ENCODE measurements at regions not wholly inside any gene's neighbourhood (a gene's known extent, or its start where the extent isn't known, plus 50 kb on each side); places are given as distances from the start of the nearest gene placed in this dataset.
A peak's percentile ranks its signal among the peaks of the same experiment; 100 is the strongest.
"Not testable (repeated sequence)": the region's sequence is repeated elsewhere in the genome, so short reads cannot be mapped to it uniquely, and the experiment has no call there.

- peak overlapping the region; percentile 76 for H3K27ac ChIP-seq
- H3K27me3 ChIP-seq (ENCODE audit: insufficient read depth, low read depth, severe bottlenecking), result no peaks in the 10 kb centered on the region
- no peaks in the 10 kb centered on the region for H3K36me3 ChIP-seq
- H3K9me3 ChIP-seq (ENCODE audit: severe bottlenecking), result no peaks in the 10 kb centered on the region
- peak; percentile 61 for DNase-seq
- H3K4me3 ChIP-seq (ENCODE audit: low read depth, low read length), result no peak overlapping the region
- TF ChIP-seq, protein P1, sequence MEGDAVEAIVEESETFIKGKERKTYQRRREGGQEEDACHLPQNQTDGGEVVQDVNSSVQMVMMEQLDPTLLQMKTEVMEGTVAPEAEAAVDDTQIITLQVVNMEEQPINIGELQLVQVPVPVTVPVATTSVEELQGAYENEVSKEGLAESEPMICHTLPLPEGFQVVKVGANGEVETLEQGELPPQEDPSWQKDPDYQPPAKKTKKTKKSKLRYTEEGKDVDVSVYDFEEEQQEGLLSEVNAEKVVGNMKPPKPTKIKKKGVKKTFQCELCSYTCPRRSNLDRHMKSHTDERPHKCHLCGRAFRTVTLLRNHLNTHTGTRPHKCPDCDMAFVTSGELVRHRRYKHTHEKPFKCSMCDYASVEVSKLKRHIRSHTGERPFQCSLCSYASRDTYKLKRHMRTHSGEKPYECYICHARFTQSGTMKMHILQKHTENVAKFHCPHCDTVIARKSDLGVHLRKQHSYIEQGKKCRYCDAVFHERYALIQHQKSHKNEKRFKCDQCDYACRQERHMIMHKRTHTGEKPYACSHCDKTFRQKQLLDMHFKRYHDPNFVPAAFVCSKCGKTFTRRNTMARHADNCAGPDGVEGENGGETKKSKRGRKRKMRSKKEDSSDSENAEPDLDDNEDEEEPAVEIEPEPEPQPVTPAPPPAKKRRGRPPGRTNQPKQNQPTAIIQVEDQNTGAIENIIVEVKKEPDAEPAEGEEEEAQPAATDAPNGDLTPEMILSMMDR (IDR thresholded peaks at IDR 0.05; ENCODE audit: low read depth, low read length), result no peak
Measured at GRCh38 chr12:105477873-105478272, 147.4 kb downstream of the C12orf75 start.

- not testable (repeated sequence) for DNase-seq; H3K27me3 ChIP-seq (ENCODE audit: insufficient read depth, low read depth, severe bottlenecking); H3K36me3 ChIP-seq; H3K4me3 ChIP-seq (ENCODE audit: low read depth, low read length); H3K9me3 ChIP-seq (ENCODE audit: severe bottlenecking)
- H3K27ac ChIP-seq, result peak overlapping the region; percentile 76
Measured at GRCh38 chr12:105478788-105479187, 148.3 kb downstream of the C12orf75 start.

- no peaks in the 10 kb centered on the region for H3K27me3 ChIP-seq (ENCODE audit: insufficient read depth, low read depth, severe bottlenecking)
- peak overlapping the region; percentile 76; the same call in 1 of the 2 replicates for H3K27ac ChIP-seq
Measured at GRCh38 chr12:105479710-105480109, 149.2 kb downstream of the C12orf75 start.

GRCh38 chr12:105480162-105480561, 149.7 kb downstream of the C12orf75 start:
- no peak for DNase-seq
- TF ChIP-seq, protein P1 (IDR thresholded peaks at IDR 0.05; ENCODE audit: low read depth, low read length), result no peak
- Histone ChIP-seq H3K4me3 (ENCODE audit: low read depth, low read length) (no peak overlapping the region), H3K27me3 (ENCODE audit: insufficient read depth, low read depth, severe bottlenecking) (no peaks in the 10 kb centered on the region), H3K9me3 (ENCODE audit: severe bottlenecking) (no peaks in the 10 kb centered on the region), H3K27ac (peak overlapping the region; percentile 14; the same call in 1 of the 2 replicates), H3K36me3 (no peaks in the 10 kb centered on the region)

More at GRCh38 chr12:105479710-105480109, 149.2 kb downstream of the C12orf75 start:
- Histone ChIP-seq H3K4me3 (ENCODE audit: low read depth, low read length) (no peak overlapping the region), H3K36me3 (no peaks in the 10 kb centered on the region), H3K9me3 (ENCODE audit: severe bottlenecking) (no peaks in the 10 kb centered on the region)
- DNase-seq, result no peak
- TF ChIP-seq, protein P1 (IDR thresholded peaks at IDR 0.05; ENCODE audit: low read depth, low read length), result no peak

- no peaks in the 10 kb centered on the region for H3K9me3 ChIP-seq (ENCODE audit: severe bottlenecking)
- H3K27me3 ChIP-seq (ENCODE audit: insufficient read depth, low read depth, severe bottlenecking), result no peaks in the 10 kb centered on the region
- no peak for DNase-seq
- TF ChIP-seq, protein P1 (IDR thresholded peaks at IDR 0.05; ENCODE audit: low read depth, low read length), result no peak
- H3K36me3 ChIP-seq, result no peaks in the 10 kb centered on the region
- no peak overlapping the region for H3K27ac ChIP-seq
- H3K4me3 ChIP-seq (ENCODE audit: low read depth, low read length), result no peak overlapping the region
Measured at GRCh38 chr12:105481392-105482300, 151.2 kb downstream of the C12orf75 start.

DNA sequence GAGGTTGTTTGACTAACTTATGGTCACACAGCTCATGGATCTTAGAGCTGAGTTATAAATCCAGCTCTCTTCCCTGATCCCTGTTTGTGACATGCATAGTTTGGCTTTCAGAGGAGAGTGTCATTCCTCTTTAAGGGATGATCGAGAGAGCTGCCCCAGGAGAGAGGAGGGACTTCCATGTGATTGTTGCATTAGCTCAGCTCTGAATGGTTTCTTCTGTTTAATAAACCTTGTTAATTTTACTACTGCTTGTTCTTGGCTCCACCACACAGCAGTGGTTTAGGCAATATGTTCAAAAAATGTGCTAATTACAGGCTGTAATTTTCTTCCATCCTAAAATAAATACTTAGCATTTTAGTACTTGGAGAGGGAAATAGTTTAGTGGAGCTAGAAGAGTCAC, 152.5 kb downstream of the C12orf75 start:
- no peaks in the 10 kb centered on the region for H3K27me3 ChIP-seq (ENCODE audit: insufficient read depth, low read depth, severe bottlenecking)
- H3K36me3 ChIP-seq, result no peaks in the 10 kb centered on the region
- no peak overlapping the region for H3K27ac ChIP-seq
- TF ChIP-seq, protein P1 (IDR thresholded peaks at IDR 0.05; ENCODE audit: low read depth, low read length), result no peak
- H3K9me3 ChIP-seq (ENCODE audit: severe bottlenecking), result no peaks in the 10 kb centered on the region
- H3K4me3 ChIP-seq (ENCODE audit: low read depth, low read length), result no peak overlapping the region
- DNase-seq, result no peak

Data from WERI-Rb-1 (cell line).